HEK293 (cell line): ENCODE measurements at regions not wholly inside any gene's neighbourhood (a gene's known extent, or its start where the extent isn't known, plus 50 kb on each side); places are given as distances from the start of the nearest gene placed in this dataset.
A peak's percentile ranks its signal among the peaks of the same experiment; 100 is the strongest.

ENCODE experiments used
- CTCF ChIA-PET: fragments of 350-600 bp; formaldehyde crosslinking; extraction: SDS; loops from one replicate; lab custom pipeline; 2021; ENCODE audit warnings: antibody characterized with exemption; lab: Yijun Ruan, JAX
- POLR2A ChIA-PET: fragments of 300-600 bp; formaldehyde crosslinking; extraction: SDS; loops from one replicate; lab custom pipeline; 2020; ENCODE audit warnings: antibody characterized with exemption, inconsistent platforms; lab: Yijun Ruan, JAX
- H3K27ac ChIP-seq: fragments of 200-500 bp; sonication (Bioruptor generic); 2 replicates; pipeline ENCODE4 v1.5.1; 2014; ENCODE audit warnings: low read depth, low read length, control low read depth, inconsistent platforms; ENCODE audit errors: extremely low read depth
- H3K36me3 ChIP-seq, 2 experiments: fragments of 200-500 bp in 1 of 2; sonication (Bioruptor generic) in 1 of 2; 1 replicate in 1 of 2; 2 replicates in 1 of 2; pipeline ENCODE4 v1.5.1; 2014 to 2017; ENCODE audit warnings: inconsistent platforms in 2 of 2, low read length in 2 of 2; ENCODE audit not compliant: control insufficient read depth in 2 of 2, insufficient read depth in 1 of 2
- H3K4me1 ChIP-seq: fragments of 200-500 bp; sonication (Bioruptor generic); 2 replicates; pipeline ENCODE4 v1.5.1; 2014; ENCODE audit warnings: mild to moderate bottlenecking, low read length, inconsistent platforms; ENCODE audit not compliant: control insufficient read depth, insufficient read depth
- H3K4me3 ChIP-seq: 2 replicates; pipeline ENCODE4 v1.5.1; 2011; ENCODE audit warnings: low read depth, mild to moderate bottlenecking, control low read depth, low read length, moderate library complexity
- H3K9me3 ChIP-seq: fragments of 200-500 bp; sonication (Bioruptor generic); 2 replicates; pipeline ENCODE4 v1.5.1; 2014; ENCODE audit warnings: low read depth, low read length, inconsistent platforms; ENCODE audit not compliant: control insufficient read depth, insufficient read depth
- MZF1 ChIP-seq: fragments of 450-650 bp; formaldehyde crosslinking; IDR thresholded peaks from 2 replicates; pipeline ENCODE4 v1.5.1; 2017; ENCODE audit warnings: missing biosample characterization, missing genetic modification characterization, borderline replicate concordance
- OSR2 ChIP-seq: fragments of 450-650 bp; formaldehyde crosslinking; IDR thresholded peaks from 2 replicates; pipeline ENCODE4 v1.5.1; 2016; ENCODE audit warnings: missing biosample characterization, missing genetic modification characterization
- REPIN1 ChIP-seq: fragments of 450-650 bp; formaldehyde crosslinking; IDR thresholded peaks from 2 replicates; pipeline ENCODE4 v1.5.1; 2017; ENCODE audit warnings: missing biosample characterization, missing genetic modification characterization, low read depth
- SETDB1 ChIP-seq: IDR thresholded peaks from one replicate; pipeline ENCODE4 v1.6.1; 2017; ENCODE audit warnings: mild to moderate bottlenecking, low read length, moderate library complexity, mixed read lengths; ENCODE audit not compliant: insufficient read length
- TCF7L2 ChIP-seq: IDR thresholded peaks from 2 replicates; pipeline ENCODE4 v1.6.1; 2011; ENCODE audit warnings: low read depth, mild to moderate bottlenecking, inconsistent platforms, low read length, moderate library complexity, borderline replicate concordance
- TRIM28 ChIP-seq: IDR thresholded peaks from 2 replicates; pipeline ENCODE4 v1.6.1; 2011; ENCODE audit warnings: low read length, control low read depth, borderline replicate concordance
- ZFP3 ChIP-seq: fragments of 450-650 bp; formaldehyde crosslinking; IDR thresholded peaks from 2 replicates; pipeline ENCODE4 v1.5.1; 2016; ENCODE audit warnings: low read depth, missing biosample characterization, missing genetic modification characterization
- ZNF174 ChIP-seq: fragments of 450-650 bp; formaldehyde crosslinking; IDR thresholded peaks from 2 replicates; pipeline ENCODE4 v1.5.0; 2017; ENCODE audit warnings: missing biosample characterization, mild to moderate bottlenecking, missing genetic modification characterization
- ZNF214 ChIP-seq: fragments of 450-650 bp; formaldehyde crosslinking; IDR thresholded peaks from 2 replicates; pipeline ENCODE4 v1.5.1; 2017; ENCODE audit warnings: missing biosample characterization, mild to moderate bottlenecking, missing genetic modification characterization, borderline replicate concordance
- ZNF302 ChIP-seq: fragments of 450-650 bp; formaldehyde crosslinking; IDR thresholded peaks from 2 replicates; pipeline ENCODE4 v1.5.1; 2016; ENCODE audit warnings: missing biosample characterization, missing genetic modification characterization, low read depth
- ZNF354C ChIP-seq: fragments of 450-650 bp; formaldehyde crosslinking; IDR thresholded peaks from 2 replicates; pipeline ENCODE4 v1.5.1; 2016; ENCODE audit warnings: missing biosample characterization, missing genetic modification characterization, low read depth, borderline replicate concordance
- ZNF48 ChIP-seq: fragments of 450-650 bp; formaldehyde crosslinking; IDR thresholded peaks from 2 replicates; pipeline ENCODE4 v1.5.1; 2016; ENCODE audit warnings: missing biosample characterization, missing genetic modification characterization
- ZNF549 ChIP-seq: fragments of 450-650 bp; IDR thresholded peaks from 2 replicates; pipeline ENCODE4 v1.5.1; 2018; ENCODE audit warnings: missing biosample characterization, missing genetic modification characterization, mild to moderate bottlenecking, inconsistent platforms, moderate library complexity
- ZNF701 ChIP-seq: fragments of 450-650 bp; formaldehyde crosslinking; IDR thresholded peaks from 2 replicates; pipeline ENCODE4 v1.5.1; 2016; ENCODE audit warnings: missing biosample characterization, missing genetic modification characterization
- ZSCAN30 ChIP-seq: fragments of 450-650 bp; IDR thresholded peaks from 2 replicates; pipeline ENCODE4 v1.5.1; 2018; ENCODE audit warnings: missing biosample characterization, mild to moderate bottlenecking, missing genetic modification characterization, moderate library complexity
- TF ChIP-seq, protein P1 (sequence below): fragments of 450-650 bp; formaldehyde crosslinking; IDR thresholded peaks from 2 replicates; pipeline ENCODE4 v1.5.1; 2016; ENCODE audit warnings: missing biosample characterization, missing genetic modification characterization
- TF ChIP-seq, protein P2 (sequence below): fragments of 450-650 bp; formaldehyde crosslinking; optimal IDR thresholded peaks from 2 replicates; pipeline ENCODE3; 2016; ENCODE audit warnings: missing biosample characterization, mild to moderate bottlenecking, missing genetic modification characterization
- TF ChIP-seq, protein P3 (sequence below): fragments of 450-650 bp; formaldehyde crosslinking; IDR thresholded peaks from 2 replicates; pipeline ENCODE4 v1.5.1; 2017; ENCODE audit warnings: missing biosample characterization, mild to moderate bottlenecking, missing genetic modification characterization, moderate library complexity
- TF ChIP-seq, protein P4 (sequence below): fragments of 450-650 bp; formaldehyde crosslinking; IDR thresholded peaks from 2 replicates; pipeline ENCODE4 v1.5.1; 2017; ENCODE audit warnings: missing biosample characterization, missing genetic modification characterization
- TF ChIP-seq, protein P5 (sequence below): fragments of 450-650 bp; formaldehyde crosslinking; conservative IDR thresholded peaks from 2 replicates; pipeline ENCODE4 v1.5.1; 2016; ENCODE audit warnings: low read depth, missing biosample characterization, missing genetic modification characterization
- TF ChIP-seq, protein P6 (sequence below): fragments of 450-650 bp; formaldehyde crosslinking; IDR thresholded peaks from 2 replicates; pipeline ENCODE4 v1.5.1; 2016; ENCODE audit warnings: missing biosample characterization, missing genetic modification characterization

DNA sequence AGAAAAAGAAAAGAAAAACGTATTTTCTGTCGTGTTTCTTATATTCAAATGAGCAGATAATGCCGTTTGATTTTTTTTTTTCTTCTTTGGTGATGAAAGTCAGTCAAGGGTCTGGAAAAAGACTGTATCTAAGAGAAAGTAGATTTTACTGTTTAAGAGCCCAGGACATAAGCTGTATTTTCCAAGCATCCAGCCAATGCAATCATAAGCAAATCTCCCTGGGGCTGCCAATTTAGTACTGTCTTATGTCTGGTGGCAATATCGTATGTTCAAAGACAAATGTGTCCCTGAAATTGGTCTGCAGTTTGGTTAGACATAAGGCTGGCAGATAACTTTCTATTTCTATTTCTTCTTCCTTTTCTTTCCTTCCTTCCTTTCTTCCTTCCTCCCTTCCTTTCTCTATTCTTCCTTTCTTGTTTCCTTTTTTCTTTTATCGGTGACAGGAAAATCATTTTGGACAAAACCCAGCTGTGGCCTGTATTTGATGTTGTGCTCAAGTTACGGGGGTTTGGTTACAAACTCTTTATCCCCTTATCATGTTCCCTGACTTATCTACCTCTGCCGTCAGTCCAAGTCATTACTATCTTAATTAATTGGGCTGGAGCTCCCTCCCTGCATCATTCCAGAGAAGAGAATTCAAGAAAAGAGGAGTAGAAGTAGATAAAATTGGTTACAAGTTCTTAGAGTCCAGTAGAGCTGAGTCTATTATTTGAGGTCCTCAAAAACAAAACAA, 683.4 kb upstream of the FSHR start:
- CTCF ChIA-PET = interaction anchor here (0.6 kb wide), 1 partner anchor 392 kb away, joined by 4 read pairs; no protein-coding TSS in a partner anchor
- Histone ChIP-seq H3K27ac (no peak overlapping the region), H3K9me3 (no peaks in the 10 kb centered on the region), H3K4me3 (no peak overlapping the region), H3K4me1 (no peaks in the 10 kb centered on the region), H3K36me3 (no peaks in the 10 kb centered on the region)
- POLR2A ChIA-PET = no interaction called here
- TF ChIP-seq ZNF701 (tag by site-specific recombination) = no peak
- TF ChIP-seq TCF7L2 = peak; percentile 56; the same call in 1 of the 2 replicates
- TF ChIP-seq, all 188 proteins: peak for 1

DNA sequence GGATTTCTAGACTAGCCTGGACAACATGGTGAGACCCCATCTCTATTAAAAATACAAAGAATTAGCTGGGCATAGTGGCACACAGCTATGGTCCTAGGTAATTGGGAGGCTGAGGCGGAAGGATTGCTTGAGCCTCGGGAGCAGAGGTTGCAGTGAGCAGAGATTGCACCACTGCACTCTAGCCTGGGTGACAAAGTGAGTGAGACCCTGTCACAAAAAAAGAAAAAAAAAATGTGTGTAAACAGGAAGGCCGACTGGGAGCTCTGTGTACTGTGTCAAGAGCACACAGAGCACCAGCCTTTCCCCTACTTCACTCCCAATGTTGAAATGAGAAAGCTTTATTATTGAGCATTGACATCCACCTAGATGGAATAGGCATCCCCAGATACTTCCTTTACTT, 681.7 kb upstream of the FSHR start:
- no peak overlapping the region for H3K4me3 ChIP-seq
- TF ChIP-seq, protein P1, sequence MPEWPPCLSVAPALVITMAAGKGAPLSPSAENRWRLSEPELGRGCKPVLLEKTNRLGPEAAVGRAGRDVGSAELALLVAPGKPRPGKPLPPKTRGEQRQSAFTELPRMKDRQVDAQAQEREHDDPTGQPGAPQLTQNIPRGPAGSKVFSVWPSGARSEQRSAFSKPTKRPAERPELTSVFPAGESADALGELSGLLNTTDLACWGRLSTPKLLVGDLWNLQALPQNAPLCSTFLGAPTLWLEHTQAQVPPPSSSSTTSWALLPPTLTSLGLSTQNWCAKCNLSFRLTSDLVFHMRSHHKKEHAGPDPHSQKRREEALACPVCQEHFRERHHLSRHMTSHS (tag by site-specific recombination) = no peak
- TF ChIP-seq ZNF354C (tag by site-specific recombination) (no peak), ZNF214 (no peak), OSR2 (tag by site-specific recombination) (no peak), MZF1 (tag by site-specific recombination) (no peak), ZNF174 (tag by site-specific recombination) (no peak), ZNF549 (tag by site-specific recombination) (no peak), REPIN1 (tag by site-specific recombination) (no peak), ZFP3 (tag by site-specific recombination) (no peak), SETDB1 (no peak), ZSCAN30 (tag by site-specific recombination) (no peak), ZNF48 (tag by site-specific recombination) (no peak), TRIM28 (no peak), ZNF302 (tag by site-specific recombination) (no peak)
- TF ChIP-seq, protein P2, sequence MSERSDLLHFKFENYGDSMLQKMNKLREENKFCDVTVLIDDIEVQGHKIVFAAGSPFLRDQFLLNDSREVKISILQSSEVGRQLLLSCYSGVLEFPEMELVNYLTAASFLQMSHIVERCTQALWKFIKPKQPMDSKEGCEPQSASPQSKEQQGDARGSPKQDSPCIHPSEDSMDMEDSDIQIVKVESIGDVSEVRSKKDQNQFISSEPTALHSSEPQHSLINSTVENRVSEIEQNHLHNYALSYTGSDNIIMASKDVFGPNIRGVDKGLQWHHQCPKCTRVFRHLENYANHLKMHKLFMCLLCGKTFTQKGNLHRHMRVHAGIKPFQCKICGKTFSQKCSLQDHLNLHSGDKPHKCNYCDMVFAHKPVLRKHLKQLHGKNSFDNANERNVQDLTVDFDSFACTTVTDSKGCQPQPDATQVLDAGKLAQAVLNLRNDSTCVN (tag by site-specific recombination) = no peak
- TF ChIP-seq, protein P3, sequence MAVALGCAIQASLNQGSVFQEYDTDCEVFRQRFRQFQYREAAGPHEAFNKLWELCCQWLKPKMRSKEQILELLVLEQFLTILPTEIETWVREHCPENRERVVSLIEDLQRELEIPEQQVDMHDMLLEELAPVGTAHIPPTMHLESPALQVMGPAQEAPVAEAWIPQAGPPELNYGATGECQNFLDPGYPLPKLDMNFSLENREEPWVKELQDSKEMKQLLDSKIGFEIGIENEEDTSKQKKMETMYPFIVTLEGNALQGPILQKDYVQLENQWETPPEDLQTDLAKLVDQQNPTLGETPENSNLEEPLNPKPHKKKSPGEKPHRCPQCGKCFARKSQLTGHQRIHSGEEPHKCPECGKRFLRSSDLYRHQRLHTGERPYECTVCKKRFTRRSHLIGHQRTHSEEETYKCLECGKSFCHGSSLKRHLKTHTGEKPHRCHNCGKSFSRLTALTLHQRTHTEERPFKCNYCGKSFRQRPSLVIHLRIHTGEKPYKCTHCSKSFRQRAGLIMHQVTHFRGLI (tag by site-specific recombination) = no peak
- TF ChIP-seq, protein P4, sequence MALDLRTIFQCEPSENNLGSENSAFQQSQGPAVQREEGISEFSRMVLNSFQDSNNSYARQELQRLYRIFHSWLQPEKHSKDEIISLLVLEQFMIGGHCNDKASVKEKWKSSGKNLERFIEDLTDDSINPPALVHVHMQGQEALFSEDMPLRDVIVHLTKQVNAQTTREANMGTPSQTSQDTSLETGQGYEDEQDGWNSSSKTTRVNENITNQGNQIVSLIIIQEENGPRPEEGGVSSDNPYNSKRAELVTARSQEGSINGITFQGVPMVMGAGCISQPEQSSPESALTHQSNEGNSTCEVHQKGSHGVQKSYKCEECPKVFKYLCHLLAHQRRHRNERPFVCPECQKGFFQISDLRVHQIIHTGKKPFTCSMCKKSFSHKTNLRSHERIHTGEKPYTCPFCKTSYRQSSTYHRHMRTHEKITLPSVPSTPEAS (tag by site-specific recombination) = no peak
- TF ChIP-seq, protein P5, sequence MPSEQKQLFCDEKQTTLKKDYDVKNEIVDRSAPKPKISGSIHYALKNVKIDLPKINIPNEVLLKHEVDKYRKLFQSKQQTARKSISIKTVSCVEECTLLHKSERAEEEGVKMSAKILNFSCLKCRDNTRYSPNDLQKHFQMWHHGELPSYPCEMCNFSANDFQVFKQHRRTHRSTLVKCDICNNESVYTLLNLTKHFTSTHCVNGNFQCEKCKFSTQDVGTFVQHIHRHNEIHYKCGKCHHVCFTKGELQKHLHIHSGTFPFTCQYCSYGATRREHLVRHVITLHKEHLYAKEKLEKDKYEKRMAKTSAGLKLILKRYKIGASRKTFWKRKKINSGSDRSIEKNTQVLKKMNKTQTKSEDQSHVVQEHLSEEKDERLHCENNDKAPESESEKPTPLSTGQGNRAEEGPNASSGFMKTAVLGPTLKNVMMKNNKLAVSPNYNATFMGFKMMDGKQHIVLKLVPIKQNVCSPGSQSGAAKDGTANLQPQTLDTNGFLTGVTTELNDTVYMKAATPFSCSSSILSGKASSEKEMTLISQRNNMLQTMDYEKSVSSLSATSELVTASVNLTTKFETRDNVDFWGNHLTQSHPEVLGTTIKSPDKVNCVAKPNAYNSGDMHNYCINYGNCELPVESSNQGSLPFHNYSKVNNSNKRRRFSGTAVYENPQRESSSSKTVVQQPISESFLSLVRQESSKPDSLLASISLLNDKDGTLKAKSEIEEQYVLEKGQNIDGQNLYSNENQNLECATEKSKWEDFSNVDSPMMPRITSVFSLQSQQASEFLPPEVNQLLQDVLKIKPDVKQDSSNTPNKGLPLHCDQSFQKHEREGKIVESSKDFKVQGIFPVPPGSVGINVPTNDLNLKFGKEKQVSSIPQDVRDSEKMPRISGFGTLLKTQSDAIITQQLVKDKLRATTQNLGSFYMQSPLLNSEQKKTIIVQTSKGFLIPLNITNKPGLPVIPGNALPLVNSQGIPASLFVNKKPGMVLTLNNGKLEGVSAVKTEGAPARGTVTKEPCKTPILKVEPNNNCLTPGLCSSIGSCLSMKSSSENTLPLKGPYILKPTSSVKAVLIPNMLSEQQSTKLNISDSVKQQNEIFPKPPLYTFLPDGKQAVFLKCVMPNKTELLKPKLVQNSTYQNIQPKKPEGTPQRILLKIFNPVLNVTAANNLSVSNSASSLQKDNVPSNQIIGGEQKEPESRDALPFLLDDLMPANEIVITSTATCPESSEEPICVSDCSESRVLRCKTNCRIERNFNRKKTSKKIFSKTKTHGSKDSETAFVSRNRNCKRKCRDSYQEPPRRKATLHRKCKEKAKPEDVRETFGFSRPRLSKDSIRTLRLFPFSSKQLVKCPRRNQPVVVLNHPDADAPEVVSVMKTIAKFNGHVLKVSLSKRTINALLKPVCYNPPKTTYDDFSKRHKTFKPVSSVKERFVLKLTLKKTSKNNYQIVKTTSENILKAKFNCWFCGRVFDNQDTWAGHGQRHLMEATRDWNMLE = no peak
- TF ChIP-seq, protein P6, sequence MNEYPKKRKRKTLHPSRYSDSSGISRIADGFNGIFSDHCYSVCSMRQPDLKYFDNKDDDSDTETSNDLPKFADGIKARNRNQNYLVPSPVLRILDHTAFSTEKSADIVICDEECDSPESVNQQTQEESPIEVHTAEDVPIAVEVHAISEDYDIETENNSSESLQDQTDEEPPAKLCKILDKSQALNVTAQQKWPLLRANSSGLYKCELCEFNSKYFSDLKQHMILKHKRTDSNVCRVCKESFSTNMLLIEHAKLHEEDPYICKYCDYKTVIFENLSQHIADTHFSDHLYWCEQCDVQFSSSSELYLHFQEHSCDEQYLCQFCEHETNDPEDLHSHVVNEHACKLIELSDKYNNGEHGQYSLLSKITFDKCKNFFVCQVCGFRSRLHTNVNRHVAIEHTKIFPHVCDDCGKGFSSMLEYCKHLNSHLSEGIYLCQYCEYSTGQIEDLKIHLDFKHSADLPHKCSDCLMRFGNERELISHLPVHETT = no peak
- H3K9me3 ChIP-seq = no peaks in the 10 kb centered on the region
- ChIA-PET CTCF (interaction anchor here (0.6 to 0.7 kb wide), 2 partner anchors 219 to 889 kb away, joined by 4 to 6 read pairs; no protein-coding TSS in a partner anchor), POLR2A (no interaction called here)
- no peaks in the 10 kb centered on the region for H3K36me3 ChIP-seq
- H3K4me1 ChIP-seq = no peaks in the 10 kb centered on the region
- no peak overlapping the region for H3K27ac ChIP-seq
